AG09319 (cell line): ENCODE measurements at regions not wholly inside any gene's neighbourhood (a gene's known extent, or its start where the extent isn't known, plus 50 kb on each side); places are given as distances from the start of the nearest gene placed in this dataset.

Experiments used
- DNase-seq: peaks from one replicate; pipeline ENCODE4 v3.0.0-alpha.2; 2010; ENCODE audit warnings: low read depth; ENCODE audit errors: extremely low read depth
- CTCF ChIP-seq: IDR thresholded peaks from 2 replicates; pipeline ENCODE4 v1.5.1; 2011; ENCODE audit warnings: low read depth, mild to moderate bottlenecking, inconsistent platforms, low read length, moderate library complexity

GRCh38 chr2:118307864-118308263 is 219.6 kb downstream of the INSIG2 start:
- DNase-seq = no peak

GRCh38 chr2:118301248-118301647 is 213.0 kb downstream of the INSIG2 start:
- no peak for DNase-seq

More at GRCh38 chr2:118307864-118308263, 219.6 kb downstream of the INSIG2 start:
- no peak for TF ChIP-seq CTCF

GRCh38 chr2:118300832-118301231 is 212.6 kb downstream of the INSIG2 start:
- TF ChIP-seq CTCF = no peak
- DNase-seq = no peak

More at GRCh38 chr2:118301248-118301647, 213.0 kb downstream of the INSIG2 start:
- TF ChIP-seq CTCF = no peak

- no peak for TF ChIP-seq CTCF
- no peak for DNase-seq
These were observed 208.4 kb downstream of the INSIG2 start for GRCh38 chr2:118296663-118297062.

- DNase-seq = no peak
- TF ChIP-seq CTCF = no peak
These were observed 207.5 kb downstream of the INSIG2 start for GRCh38 chr2:118295592-118296390.

GRCh38 chr2:118294063-118294462 is 205.8 kb downstream of the INSIG2 start:
- TF ChIP-seq CTCF = no peak
- no peak for DNase-seq

GRCh38 chr2:118292991-118293390 is 204.7 kb downstream of the INSIG2 start:
- TF ChIP-seq CTCF = no peak
- no peak for DNase-seq
